ENCODE measurements at regions not wholly inside any gene's neighbourhood (a gene's known extent, or its start where the extent isn't known, plus 50 kb on each side); places are given as distances from the start of the nearest gene placed in this dataset.

GRCh38 chr5:105840800-105841199 is 1829.9 kb downstream of the EFNA5 start:
- no peak for TF ChIP-seq POLR2A (IDR thresholded peaks at IDR 0.05)
- TF ChIP-seq, protein P1, sequence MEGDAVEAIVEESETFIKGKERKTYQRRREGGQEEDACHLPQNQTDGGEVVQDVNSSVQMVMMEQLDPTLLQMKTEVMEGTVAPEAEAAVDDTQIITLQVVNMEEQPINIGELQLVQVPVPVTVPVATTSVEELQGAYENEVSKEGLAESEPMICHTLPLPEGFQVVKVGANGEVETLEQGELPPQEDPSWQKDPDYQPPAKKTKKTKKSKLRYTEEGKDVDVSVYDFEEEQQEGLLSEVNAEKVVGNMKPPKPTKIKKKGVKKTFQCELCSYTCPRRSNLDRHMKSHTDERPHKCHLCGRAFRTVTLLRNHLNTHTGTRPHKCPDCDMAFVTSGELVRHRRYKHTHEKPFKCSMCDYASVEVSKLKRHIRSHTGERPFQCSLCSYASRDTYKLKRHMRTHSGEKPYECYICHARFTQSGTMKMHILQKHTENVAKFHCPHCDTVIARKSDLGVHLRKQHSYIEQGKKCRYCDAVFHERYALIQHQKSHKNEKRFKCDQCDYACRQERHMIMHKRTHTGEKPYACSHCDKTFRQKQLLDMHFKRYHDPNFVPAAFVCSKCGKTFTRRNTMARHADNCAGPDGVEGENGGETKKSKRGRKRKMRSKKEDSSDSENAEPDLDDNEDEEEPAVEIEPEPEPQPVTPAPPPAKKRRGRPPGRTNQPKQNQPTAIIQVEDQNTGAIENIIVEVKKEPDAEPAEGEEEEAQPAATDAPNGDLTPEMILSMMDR (IDR thresholded peaks at IDR 0.05), result no peak
